ENCODE measurements at regions not wholly inside any gene's neighbourhood (a gene's known extent, or its start where the extent isn't known, plus 50 kb on each side); places are given as distances from the start of the nearest gene placed in this dataset.

DNA sequence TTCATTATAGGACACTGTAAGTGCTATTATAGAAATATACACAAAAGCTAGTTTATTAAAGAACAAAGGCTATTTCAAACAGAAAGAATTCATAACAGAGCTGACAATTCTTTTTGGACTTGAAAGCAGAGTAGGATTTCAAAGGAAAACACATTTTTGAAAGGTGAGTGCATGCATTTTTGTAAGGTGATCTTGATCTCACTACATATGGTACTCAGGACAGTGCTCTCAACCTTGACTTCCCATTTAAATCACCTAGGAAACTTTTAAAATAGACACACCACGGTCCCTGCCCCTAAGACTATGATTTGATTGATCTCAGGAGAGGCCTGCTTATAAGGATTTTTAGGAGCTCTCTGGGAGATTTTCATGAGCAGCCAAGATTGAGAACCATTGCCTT, 1362.0 kb downstream of the CDH8 start:
- TF ChIP-seq, protein P1, sequence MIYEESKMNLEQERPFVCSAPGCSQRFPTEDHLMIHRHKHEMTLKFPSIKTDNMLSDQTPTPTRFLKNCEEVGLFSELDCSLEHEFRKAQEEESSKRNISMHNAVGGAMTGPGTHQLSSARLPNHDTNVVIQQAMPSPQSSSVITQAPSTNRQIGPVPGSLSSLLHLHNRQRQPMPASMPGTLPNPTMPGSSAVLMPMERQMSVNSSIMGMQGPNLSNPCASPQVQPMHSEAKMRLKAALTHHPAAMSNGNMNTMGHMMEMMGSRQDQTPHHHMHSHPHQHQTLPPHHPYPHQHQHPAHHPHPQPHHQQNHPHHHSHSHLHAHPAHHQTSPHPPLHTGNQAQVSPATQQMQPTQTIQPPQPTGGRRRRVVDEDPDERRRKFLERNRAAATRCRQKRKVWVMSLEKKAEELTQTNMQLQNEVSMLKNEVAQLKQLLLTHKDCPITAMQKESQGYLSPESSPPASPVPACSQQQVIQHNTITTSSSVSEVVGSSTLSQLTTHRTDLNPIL (CRISPR knock-in tag; IDR thresholded peaks at IDR 0.05) = no peak
- TF ChIP-seq SREBF1 (IDR thresholded peaks at IDR 0.05; ENCODE audit: borderline replicate concordance, low read depth, low read length) = no peak
- TF ChIP-seq, protein P2, sequence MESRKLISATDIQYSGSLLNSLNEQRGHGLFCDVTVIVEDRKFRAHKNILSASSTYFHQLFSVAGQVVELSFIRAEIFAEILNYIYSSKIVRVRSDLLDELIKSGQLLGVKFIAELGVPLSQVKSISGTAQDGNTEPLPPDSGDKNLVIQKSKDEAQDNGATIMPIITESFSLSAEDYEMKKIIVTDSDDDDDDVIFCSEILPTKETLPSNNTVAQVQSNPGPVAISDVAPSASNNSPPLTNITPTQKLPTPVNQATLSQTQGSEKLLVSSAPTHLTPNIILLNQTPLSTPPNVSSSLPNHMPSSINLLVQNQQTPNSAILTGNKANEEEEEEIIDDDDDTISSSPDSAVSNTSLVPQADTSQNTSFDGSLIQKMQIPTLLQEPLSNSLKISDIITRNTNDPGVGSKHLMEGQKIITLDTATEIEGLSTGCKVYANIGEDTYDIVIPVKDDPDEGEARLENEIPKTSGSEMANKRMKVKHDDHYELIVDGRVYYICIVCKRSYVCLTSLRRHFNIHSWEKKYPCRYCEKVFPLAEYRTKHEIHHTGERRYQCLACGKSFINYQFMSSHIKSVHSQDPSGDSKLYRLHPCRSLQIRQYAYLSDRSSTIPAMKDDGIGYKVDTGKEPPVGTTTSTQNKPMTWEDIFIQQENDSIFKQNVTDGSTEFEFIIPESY (CRISPR knock-in tag; IDR thresholded peaks at IDR 0.05) = no peak
- no peak for TF ChIP-seq JUN (IDR thresholded peaks at IDR 0.05; ENCODE audit: borderline replicate concordance, low read depth, low read length)
- TF ChIP-seq JUN (CRISPR knock-in tag; IDR thresholded peaks at IDR 0.05; ENCODE audit: borderline replicate concordance) = no peak
- TF ChIP-seq RFX5 (IDR thresholded peaks at IDR 0.05; ENCODE audit: low read depth, low read length) = no peak
- no peak for TF ChIP-seq SNRNP70 (optimal IDR thresholded peaks at IDR 0.05; ENCODE audit: low read depth, low read length)
- no peak for TF ChIP-seq SRSF1 (IDR thresholded peaks at IDR 0.05; ENCODE audit: low read depth, low read length)
